ENCODE measurements at regions not wholly inside any gene's neighbourhood (a gene's known extent, or its start where the extent isn't known, plus 50 kb on each side); places are given as distances from the start of the nearest gene placed in this dataset.
"Not testable (repeated sequence)": the region's sequence is repeated elsewhere in the genome, so short reads cannot be mapped to it uniquely, and the experiment has no call there.

- H3K4me3 ChIP-seq (ENCODE audit: low read depth, low read length): no peak overlapping the region
- no peak for TF ChIP-seq CTCF (IDR thresholded peaks at IDR 0.05; ENCODE audit: low read depth, low read length)
These were observed 346.2 kb upstream of the STXBP6 start for GRCh38 chr14:25396128-25396527.

GRCh38 chr14:25394791-25395391 is 344.9 kb upstream of the STXBP6 start:
- no peak overlapping the region for H3K4me3 ChIP-seq (ENCODE audit: low read depth, low read length)
- no peak for TF ChIP-seq CTCF (IDR thresholded peaks at IDR 0.05; ENCODE audit: low read depth, low read length)

GRCh38 chr14:25394356-25394755 is 344.4 kb upstream of the STXBP6 start:
- no peak overlapping the region for H3K4me3 ChIP-seq (ENCODE audit: low read depth, low read length)
- TF ChIP-seq CTCF (IDR thresholded peaks at IDR 0.05; ENCODE audit: low read depth, low read length): no peak

GRCh38 chr14:25389948-25390347 is 340.0 kb upstream of the STXBP6 start:
- TF ChIP-seq CTCF (IDR thresholded peaks at IDR 0.05; ENCODE audit: low read depth, low read length): no peak
- no peak overlapping the region for H3K4me3 ChIP-seq (ENCODE audit: low read depth, low read length)

- no peak overlapping the region for H3K4me3 ChIP-seq (ENCODE audit: low read depth, low read length)
These were observed 331.6 kb upstream of the STXBP6 start for GRCh38 chr14:25381498-25381897.

GRCh38 chr14:25375639-25376038 is 325.7 kb upstream of the STXBP6 start:
- H3K4me3 ChIP-seq (ENCODE audit: low read depth, low read length): no peak overlapping the region
- no peak for TF ChIP-seq CTCF (IDR thresholded peaks at IDR 0.05; ENCODE audit: low read depth, low read length)

More at GRCh38 chr14:25381498-25381897, 331.6 kb upstream of the STXBP6 start:
- TF ChIP-seq CTCF (IDR thresholded peaks at IDR 0.05; ENCODE audit: low read depth, low read length): no peak

GRCh38 chr14:25371068-25371467 is 321.1 kb upstream of the STXBP6 start:
- no peak for TF ChIP-seq CTCF (IDR thresholded peaks at IDR 0.05; ENCODE audit: low read depth, low read length)
- H3K4me3 ChIP-seq (ENCODE audit: low read depth, low read length): no peak overlapping the region

- not testable (repeated sequence) for H3K4me3 ChIP-seq (ENCODE audit: low read depth, low read length)
These were observed 320.1 kb upstream of the STXBP6 start for GRCh38 chr14:25370057-25370456.
